SK-N-SH treated with all-trans-retinoic acid at 6 μM for 48 hours (cell line): ENCODE measurements at regions not wholly inside any gene's neighbourhood (a gene's known extent, or its start where the extent isn't known, plus 50 kb on each side); places are given as distances from the start of the nearest gene placed in this dataset.
A peak's percentile ranks its signal among the peaks of the same experiment; 100 is the strongest.
"Not testable (repeated sequence)": the region's sequence is repeated elsewhere in the genome, so short reads cannot be mapped to it uniquely, and the experiment has no call there.

Experiments used
- ATAC-seq: fragments of 200-7000 bp; cut with Tn5 transposase; 3 replicates; pipeline ENCODE4 v1.9.1; 2020; ENCODE audit warnings: mild to moderate bottlenecking, moderate library complexity
- ARNTL ChIP-seq: fragments of 450-650 bp; formaldehyde crosslinking; IDR thresholded peaks from 2 replicates; pipeline ENCODE4 v1.5.0; 2020; ENCODE audit warnings: low read depth, mild to moderate bottlenecking, moderate library complexity, borderline replicate concordance
- BACH2 ChIP-seq: fragments of 250-450 bp; sonication (Bioruptor Pico); IDR thresholded peaks from 2 replicates; pipeline ENCODE4 v1.9.0; 2021; ENCODE audit warnings: mild to moderate bottlenecking, borderline replicate concordance
- CSDC2 ChIP-seq: fragments of 250-450 bp; sonication (Bioruptor Pico); IDR thresholded peaks from 2 replicates; pipeline ENCODE4 v1.5.0; 2020; ENCODE audit warnings: mild to moderate bottlenecking, moderate library complexity
- ESRRG ChIP-seq: fragments of 250-450 bp; sonication (Bioruptor Pico); IDR thresholded peaks from 2 replicates; pipeline ENCODE4 v1.6.1; 2021; ENCODE audit warnings: mild to moderate bottlenecking
- GLIS3 ChIP-seq: fragments of 250-450 bp; sonication (Bioruptor Pico); IDR thresholded peaks from 2 replicates; pipeline ENCODE4 v1.5.0; 2020; ENCODE audit warnings: mild to moderate bottlenecking, moderate library complexity
- ISL1 ChIP-seq: fragments of 250-450 bp; sonication (Bioruptor Pico); IDR thresholded peaks from 2 replicates; pipeline ENCODE4 v2.1.2; 2022; ENCODE audit warnings: mild to moderate bottlenecking, moderate library complexity
- OSR1 ChIP-seq: fragments of 250-450 bp; sonication (Bioruptor Pico); IDR thresholded peaks from 2 replicates; pipeline ENCODE4 v1.8.0; 2022; ENCODE audit warnings: moderate library complexity, mild to moderate bottlenecking, inconsistent platforms
- POU6F1 ChIP-seq: fragments of 250-450 bp; sonication (Bioruptor Pico); IDR thresholded peaks from 2 replicates; pipeline ENCODE4 v1.8.0; 2021; ENCODE audit warnings: low read depth, mild to moderate bottlenecking, moderate library complexity, borderline replicate concordance
- PPARA ChIP-seq: fragments of 250-450 bp; sonication (Bioruptor Pico); IDR thresholded peaks from 2 replicates; pipeline ENCODE4 v1.5.0; 2020; ENCODE audit warnings: mild to moderate bottlenecking, borderline replicate concordance
- SNAI2 ChIP-seq: fragments of 250-450 bp; sonication (Bioruptor Pico); IDR thresholded peaks from 2 replicates; pipeline ENCODE4 v1.5.0; 2020; ENCODE audit warnings: mild to moderate bottlenecking, moderate library complexity
- TCF4 ChIP-seq: fragments of 250-450 bp; sonication (Bioruptor Pico); IDR thresholded peaks from 2 replicates; pipeline ENCODE4 v1.8.0; 2021; ENCODE audit warnings: mild to moderate bottlenecking, moderate library complexity, borderline replicate concordance
- TOX ChIP-seq: fragments of 250-450 bp; sonication (Bioruptor Pico); IDR thresholded peaks from 2 replicates; pipeline ENCODE4 v1.8.0; 2021; ENCODE audit warnings: mild to moderate bottlenecking, moderate library complexity, borderline replicate concordance
- ZC3H10 ChIP-seq: fragments of 250-450 bp; sonication (Bioruptor Pico); IDR thresholded peaks from 2 replicates; pipeline ENCODE4 v1.5.1; 2021; ENCODE audit warnings: mild to moderate bottlenecking, moderate library complexity
- ZFP3 ChIP-seq: fragments of 250-450 bp; sonication (Bioruptor Pico); IDR thresholded peaks from 2 replicates; pipeline ENCODE4 v1.5.0; 2020; ENCODE audit warnings: mild to moderate bottlenecking, moderate library complexity
- ZFP30 ChIP-seq: fragments of 450-650 bp; formaldehyde crosslinking; IDR thresholded peaks from 2 replicates; pipeline ENCODE4 v1.5.0; 2022; ENCODE audit warnings: mild to moderate bottlenecking, moderate library complexity
- ZNF565 ChIP-seq: fragments of 450-650 bp; formaldehyde crosslinking; conservative IDR thresholded peaks from 2 replicates; pipeline ENCODE4 v1.5.0; 2020; ENCODE audit warnings: low read depth, mild to moderate bottlenecking, moderate library complexity
- ZNF70 ChIP-seq: fragments of 450-650 bp; formaldehyde crosslinking; IDR thresholded peaks from 2 replicates; pipeline ENCODE4 v1.5.0; 2020; ENCODE audit warnings: mild to moderate bottlenecking, moderate library complexity
- TF ChIP-seq, protein P1 (sequence below): fragments of 250-450 bp; sonication (Bioruptor Pico); IDR thresholded peaks from 2 replicates; pipeline ENCODE4 v1.5.1; 2020; ENCODE audit warnings: low read depth, mild to moderate bottlenecking, moderate library complexity
- TF ChIP-seq, protein P2 (sequence below): fragments of 250-450 bp; sonication (Bioruptor Pico); IDR thresholded peaks from 2 replicates; pipeline ENCODE4 v1.5.1; 2021; ENCODE audit warnings: mild to moderate bottlenecking, moderate library complexity

DNA sequence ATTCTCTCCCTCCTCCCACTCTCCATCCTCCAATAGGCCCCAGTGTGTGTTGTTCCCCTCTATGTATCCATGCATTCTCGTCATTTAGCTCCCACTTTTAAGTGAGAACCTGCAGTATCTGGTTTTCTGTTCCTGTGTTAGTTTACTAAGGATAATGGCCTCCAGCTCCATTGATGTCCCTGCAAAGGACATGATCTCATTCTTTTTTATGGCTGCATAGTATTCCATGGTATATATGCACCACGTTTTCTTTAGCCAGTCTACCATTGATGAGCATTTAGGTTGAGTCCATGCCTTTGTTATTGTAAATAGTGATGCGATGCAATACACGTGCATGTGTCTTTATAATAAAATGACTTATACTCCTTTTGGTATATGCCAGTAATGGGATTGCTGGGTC, 100.3 kb upstream of the USP9X start (continued):
- no peak for TF ChIP-seq ZC3H10
- no peak for TF ChIP-seq BACH2 (CRISPR knock-in tag)
- TF ChIP-seq, protein P1, sequence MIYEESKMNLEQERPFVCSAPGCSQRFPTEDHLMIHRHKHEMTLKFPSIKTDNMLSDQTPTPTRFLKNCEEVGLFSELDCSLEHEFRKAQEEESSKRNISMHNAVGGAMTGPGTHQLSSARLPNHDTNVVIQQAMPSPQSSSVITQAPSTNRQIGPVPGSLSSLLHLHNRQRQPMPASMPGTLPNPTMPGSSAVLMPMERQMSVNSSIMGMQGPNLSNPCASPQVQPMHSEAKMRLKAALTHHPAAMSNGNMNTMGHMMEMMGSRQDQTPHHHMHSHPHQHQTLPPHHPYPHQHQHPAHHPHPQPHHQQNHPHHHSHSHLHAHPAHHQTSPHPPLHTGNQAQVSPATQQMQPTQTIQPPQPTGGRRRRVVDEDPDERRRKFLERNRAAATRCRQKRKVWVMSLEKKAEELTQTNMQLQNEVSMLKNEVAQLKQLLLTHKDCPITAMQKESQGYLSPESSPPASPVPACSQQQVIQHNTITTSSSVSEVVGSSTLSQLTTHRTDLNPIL (CRISPR knock-in tag), result no peak
- no peak for TF ChIP-seq ISL1 (CRISPR knock-in tag)
- no peak for TF ChIP-seq ARNTL
- TF ChIP-seq SNAI2 (CRISPR knock-in tag), result no peak
- no peak for TF ChIP-seq ZFP30 (CRISPR knock-in tag)
- no peak for TF ChIP-seq TCF4 (CRISPR knock-in tag)
- no peak for TF ChIP-seq GLIS3

GRCh38 chrX:40987413-40987812, 97.8 kb upstream of the USP9X start:
- no peak for ATAC-seq

DNA sequence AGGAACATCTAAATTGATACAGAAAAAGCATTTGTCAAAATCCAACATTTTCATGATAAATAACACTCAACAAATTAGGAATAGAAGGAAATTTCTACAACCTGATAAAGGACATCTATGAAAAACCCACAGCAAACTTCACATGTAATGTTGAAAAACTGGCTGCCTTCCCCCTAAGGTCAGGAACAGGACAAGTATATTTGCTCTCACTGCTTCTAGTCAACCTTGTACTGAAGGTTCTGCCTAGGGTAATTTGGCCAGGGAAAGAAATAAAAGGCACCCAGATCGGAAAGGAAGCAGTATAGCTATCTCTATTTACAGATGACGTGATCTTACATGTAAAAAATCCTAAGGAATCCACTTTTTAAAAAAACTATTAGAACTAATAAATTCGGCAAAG, 97.1 kb upstream of the USP9X start:
- no peak for ATAC-seq
- no peak for TF ChIP-seq ZNF70

More at GRCh38 chrX:40987413-40987812, 97.8 kb upstream of the USP9X start:
- TF ChIP-seq ARNTL (no peak), ZFP3 (no peak), ISL1 (CRISPR knock-in tag) (no peak), PPARA (no peak), TOX (CRISPR knock-in tag) (no peak), ZFP30 (CRISPR knock-in tag) (no peak), OSR1 (CRISPR knock-in tag) (no peak), POU6F1 (CRISPR knock-in tag) (no peak)

DNA sequence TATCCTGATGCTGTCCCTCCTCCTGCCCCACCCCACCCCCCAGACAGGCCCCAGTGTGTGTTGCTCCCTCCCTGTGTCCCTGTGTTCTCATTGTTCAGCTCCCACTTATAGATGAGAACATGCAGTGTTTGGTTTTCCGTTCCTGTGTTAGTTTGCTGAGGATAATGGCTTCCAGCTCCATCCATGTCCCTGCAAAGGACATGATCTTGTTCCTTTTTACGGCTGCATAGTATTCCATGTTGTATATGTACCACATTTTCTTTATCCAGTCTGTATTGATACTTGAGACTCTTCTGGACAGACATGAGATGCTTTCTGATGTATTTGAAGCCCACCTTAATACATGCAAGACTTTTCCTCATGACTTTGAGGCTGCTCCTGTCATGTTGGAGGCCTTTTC, 91.8 kb upstream of the USP9X start:
- ATAC-seq, result not testable (repeated sequence)

DNA sequence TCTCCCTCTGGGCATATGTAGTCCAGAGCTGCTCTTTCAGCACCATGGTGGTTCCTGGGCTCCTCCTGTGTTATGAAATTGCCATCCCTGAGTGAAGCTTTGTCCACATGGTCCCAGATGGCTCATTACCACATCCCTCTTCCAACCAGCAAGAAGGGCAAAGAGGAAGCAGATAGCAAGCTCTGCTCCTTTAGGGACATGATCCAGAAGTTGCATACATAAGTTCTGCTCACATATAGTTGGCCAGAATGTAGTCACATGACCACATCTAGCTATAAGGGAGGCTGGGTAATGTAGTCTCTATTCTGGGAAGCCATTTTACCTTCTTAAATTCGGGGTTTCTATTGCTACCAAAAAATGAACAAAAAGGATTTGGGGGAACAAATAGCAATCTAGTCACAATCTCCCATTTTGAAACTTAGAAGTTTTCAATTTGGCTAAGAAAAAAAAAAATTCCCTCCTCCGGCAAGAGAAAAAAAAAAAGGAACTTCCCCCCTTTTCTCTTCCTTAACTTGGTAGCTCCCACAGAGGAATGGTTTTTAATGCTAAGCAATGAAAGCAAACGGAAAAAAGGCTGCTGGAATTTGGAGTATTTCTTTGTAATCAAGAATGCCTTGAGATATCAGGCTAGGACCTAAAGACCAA, 88.2 kb upstream of the USP9X start:
- ATAC-seq, result peak; percentile 99
- TF ChIP-seq ZFP30 (CRISPR knock-in tag) (no peak), SNAI2 (CRISPR knock-in tag) (no peak), ZNF70 (no peak), TOX (CRISPR knock-in tag) (no peak), CSDC2 (CRISPR knock-in tag) (no peak), ISL1 (CRISPR knock-in tag) (no peak), POU6F1 (CRISPR knock-in tag) (no peak), ESRRG (CRISPR knock-in tag) (no peak), TCF4 (CRISPR knock-in tag) (no peak), ZFP3 (no peak), GLIS3 (no peak), ZNF565 (no peak)
- TF ChIP-seq, protein P2, sequence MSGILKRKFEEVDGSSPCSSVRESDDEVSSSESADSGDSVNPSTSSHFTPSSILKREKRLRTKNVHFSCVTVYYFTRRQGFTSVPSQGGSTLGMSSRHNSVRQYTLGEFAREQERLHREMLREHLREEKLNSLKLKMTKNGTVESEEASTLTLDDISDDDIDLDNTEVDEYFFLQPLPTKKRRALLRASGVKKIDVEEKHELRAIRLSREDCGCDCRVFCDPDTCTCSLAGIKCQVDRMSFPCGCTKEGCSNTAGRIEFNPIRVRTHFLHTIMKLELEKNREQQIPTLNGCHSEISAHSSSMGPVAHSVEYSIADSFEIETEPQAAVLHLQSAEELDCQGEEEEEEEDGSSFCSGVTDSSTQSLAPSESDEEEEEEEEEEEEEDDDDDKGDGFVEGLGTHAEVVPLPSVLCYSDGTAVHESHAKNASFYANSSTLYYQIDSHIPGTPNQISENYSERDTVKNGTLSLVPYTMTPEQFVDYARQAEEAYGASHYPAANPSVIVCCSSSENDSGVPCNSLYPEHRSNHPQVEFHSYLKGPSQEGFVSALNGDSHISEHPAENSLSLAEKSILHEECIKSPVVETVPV (CRISPR knock-in tag), result no peak
- TF ChIP-seq, protein P1 (CRISPR knock-in tag), result no peak
